K562 (cell line): ENCODE measurements at regions not wholly inside any gene's neighbourhood (a gene's known extent, or its start where the extent isn't known, plus 50 kb on each side); places are given as distances from the start of the nearest gene placed in this dataset.

ENCODE experiments used
- CHD7 ChIP-seq: fragments of 200-600 bp; sonication (generic); IDR thresholded peaks from one replicate; pipeline ENCODE4 v1.6.1; 2012; ENCODE audit warnings: mild to moderate bottlenecking, low read depth, low read length, inconsistent platforms
- ETV6 ChIP-seq, 3 experiments: fragments of 150-350 bp in 1 of 3; sonication (generic) in 1 of 3; formaldehyde crosslinking in 1 of 3; IDR thresholded peaks; 2 replicates each; pipeline versions ENCODE4 v1.6.1 to v1.8.0; 2014 to 2022; ENCODE audit warnings: borderline replicate concordance in 2 of 3, low read depth in 2 of 3, antibody characterized with exemption in 1 of 3, low read length in 1 of 3, mild to moderate bottlenecking in 1 of 3, missing genetic modification reagents in 1 of 3
- HNRNPL ChIP-seq: fragments of 200-400 bp; formaldehyde crosslinking; IDR thresholded peaks from 2 replicates; pipeline ENCODE4 v1.6.1; 2017; ENCODE audit warnings: low read depth, mild to moderate bottlenecking, low read length
- MAFK ChIP-seq: IDR thresholded peaks from 2 replicates; pipeline ENCODE4 v1.6.1; 2011; ENCODE audit warnings: low read length, improper control_type of control experiment
- MYC ChIP-seq, 2 experiments: fragments of 250-450 bp in 1 of 2; sonication (Bioruptor Pico) in 1 of 2; IDR thresholded peaks; 2 replicates each; pipeline versions ENCODE4 v1.5.1 to v1.6.1; 2012 to 2021; ENCODE audit warnings: low read depth in 2 of 2, borderline replicate concordance in 1 of 2, improper control_type of control experiment in 1 of 2, low read length in 1 of 2, mild to moderate bottlenecking in 1 of 2, moderate library complexity in 1 of 2
- NFRKB ChIP-seq: fragments of 450-650 bp; IDR thresholded peaks from 2 replicates; pipeline ENCODE4 v1.6.1; 2016; ENCODE audit warnings: low read depth
- SAFB ChIP-seq: fragments of 200-400 bp; formaldehyde crosslinking; IDR thresholded peaks from 2 replicates; pipeline ENCODE4 v1.6.1; 2017; ENCODE audit warnings: low read depth, low read length, borderline replicate concordance
- SP1 ChIP-seq: sonication (generic); formaldehyde crosslinking; IDR thresholded peaks from 2 replicates; pipeline ENCODE4 v1.8.1; 2022; ENCODE audit warnings: mild to moderate bottlenecking, missing genetic modification reagents
- SRF ChIP-seq, 2 experiments: fragments of 250-450, 450-650 bp in 1 of 2; sonication (Bioruptor Pico) in 1 of 2; sonication (generic) in 1 of 2; formaldehyde crosslinking; IDR thresholded peaks; 2 replicates each; pipeline versions ENCODE4 v1.5.0 to v1.5.1; 2020 to 2022; ENCODE audit warnings: mild to moderate bottlenecking in 1 of 2, missing genetic modification reagents in 1 of 2
- ZFX ChIP-seq: sonication (generic); formaldehyde crosslinking; IDR thresholded peaks from 2 replicates; pipeline ENCODE4 v1.8.0; 2022; ENCODE audit warnings: mild to moderate bottlenecking, missing genetic modification reagents, moderate library complexity
- TF ChIP-seq, protein P1 (sequence below), 3 experiments: IDR thresholded peaks in 2 of 3; conservative IDR thresholded peaks in 1 of 3; 2 replicates each; pipeline ENCODE4 v1.5.1; 2011 to 2012; ENCODE audit warnings: low read length in 3 of 3, mild to moderate bottlenecking in 3 of 3, control low read depth in 2 of 3, improper control_type of control experiment in 1 of 3, inconsistent platforms in 1 of 3, low read depth in 1 of 3, mixed read lengths in 1 of 3, moderate library complexity in 1 of 3; ENCODE audit not compliant: insufficient read depth in 2 of 3

DNA sequence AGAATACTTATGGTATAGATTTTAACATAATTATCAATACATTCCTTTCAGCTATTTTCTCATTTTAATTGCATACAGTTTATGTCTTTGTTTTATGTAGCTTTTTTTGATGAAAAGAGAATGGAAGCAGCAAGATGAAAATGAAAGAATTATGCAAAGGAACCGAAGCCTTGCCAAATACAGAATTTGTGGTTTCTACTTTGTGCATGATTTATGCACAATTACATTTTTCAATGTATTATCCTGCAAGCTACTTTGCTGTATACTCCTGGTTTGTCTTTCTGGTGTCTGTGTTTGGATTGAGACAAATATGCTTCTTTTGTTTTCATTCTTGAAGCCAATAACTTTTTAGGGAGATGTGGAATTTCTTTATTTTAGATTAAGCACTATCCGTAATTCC lies 1642.6 kb upstream of the CELF4 start:
- TF ChIP-seq SAFB (no peak), ETV6 (IDR thresholded peaks at IDR 0.05; ENCODE audit: borderline replicate concordance in 1 of 2, low read depth in 2 of 2, low read length in 1 of 2) (no peak), ETV6 (CRISPR knock-in tag; IDR thresholded peaks at IDR 0.05; ENCODE audit: borderline replicate concordance) (no peak), HNRNPL (no peak), NFRKB (no peak), SRF (CRISPR knock-in tag; IDR thresholded peaks at IDR 0.05) (no peak), SP1 (CRISPR knock-in tag) (no peak), CHD7 (no peak), ZFX (CRISPR knock-in tag) (no peak), MYC (IDR thresholded peaks at IDR 0.05; ENCODE audit: low read depth, low read length) (no peak), MYC (CRISPR knock-in tag; IDR thresholded peaks at IDR 0.05; ENCODE audit: borderline replicate concordance, low read depth) (no peak), MAFK (no peak)
- TF ChIP-seq, protein P1, sequence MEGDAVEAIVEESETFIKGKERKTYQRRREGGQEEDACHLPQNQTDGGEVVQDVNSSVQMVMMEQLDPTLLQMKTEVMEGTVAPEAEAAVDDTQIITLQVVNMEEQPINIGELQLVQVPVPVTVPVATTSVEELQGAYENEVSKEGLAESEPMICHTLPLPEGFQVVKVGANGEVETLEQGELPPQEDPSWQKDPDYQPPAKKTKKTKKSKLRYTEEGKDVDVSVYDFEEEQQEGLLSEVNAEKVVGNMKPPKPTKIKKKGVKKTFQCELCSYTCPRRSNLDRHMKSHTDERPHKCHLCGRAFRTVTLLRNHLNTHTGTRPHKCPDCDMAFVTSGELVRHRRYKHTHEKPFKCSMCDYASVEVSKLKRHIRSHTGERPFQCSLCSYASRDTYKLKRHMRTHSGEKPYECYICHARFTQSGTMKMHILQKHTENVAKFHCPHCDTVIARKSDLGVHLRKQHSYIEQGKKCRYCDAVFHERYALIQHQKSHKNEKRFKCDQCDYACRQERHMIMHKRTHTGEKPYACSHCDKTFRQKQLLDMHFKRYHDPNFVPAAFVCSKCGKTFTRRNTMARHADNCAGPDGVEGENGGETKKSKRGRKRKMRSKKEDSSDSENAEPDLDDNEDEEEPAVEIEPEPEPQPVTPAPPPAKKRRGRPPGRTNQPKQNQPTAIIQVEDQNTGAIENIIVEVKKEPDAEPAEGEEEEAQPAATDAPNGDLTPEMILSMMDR (IDR thresholded peaks at IDR 0.05 in 2 of 3, conservative IDR thresholded peaks at IDR 0.05 in 1 of 3; ENCODE audit: insufficient read depth in 2 of 3, low read depth in 1 of 3, low read length in 3 of 3): no peak
